SHP77 treated with DMSO at 0.1 percent for 48 hours (cell line): ENCODE measurements at regions not wholly inside any gene's neighbourhood (a gene's known extent, or its start where the extent isn't known, plus 50 kb on each side); places are given as distances from the start of the nearest gene placed in this dataset.

ENCODE experiments used
- DNase-seq: peaks from one replicate; lab custom pipeline; 2025; lab: John Stamatoyannopoulos, UW

GRCh38 chr3:106750092-106750491 lies 627.1 kb upstream of the CCDC54 start:
- DNase-seq, result no peak

- no peak for DNase-seq
Measured at GRCh38 chr3:106755336-106755735, 621.9 kb upstream of the CCDC54 start.

DNA sequence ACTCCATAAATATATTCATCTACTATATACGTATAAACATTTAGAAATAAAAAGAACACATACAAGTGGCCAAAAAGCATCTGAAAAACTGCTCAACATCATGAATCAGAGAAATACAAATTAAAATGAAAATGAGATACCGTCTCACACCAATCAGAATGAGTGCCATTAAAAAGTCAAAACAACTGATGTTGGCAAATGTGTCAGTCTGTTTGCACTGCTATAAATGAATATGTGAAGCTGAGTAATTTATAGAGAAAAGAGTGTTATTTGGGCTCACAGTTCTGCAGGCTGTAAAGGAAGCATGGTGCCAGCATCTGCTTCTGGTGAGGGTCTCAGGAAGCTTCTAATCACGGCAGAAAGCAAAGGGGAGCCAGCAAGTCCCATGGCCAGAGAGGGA lies 620.3 kb upstream of the CCDC54 start:
- no peak for DNase-seq

- DNase-seq, result no peak
Measured at GRCh38 chr3:106758459-106758858, 618.8 kb upstream of the CCDC54 start.

- no peak for DNase-seq
Measured at GRCh38 chr3:106759731-106760130, 617.5 kb upstream of the CCDC54 start.

DNA sequence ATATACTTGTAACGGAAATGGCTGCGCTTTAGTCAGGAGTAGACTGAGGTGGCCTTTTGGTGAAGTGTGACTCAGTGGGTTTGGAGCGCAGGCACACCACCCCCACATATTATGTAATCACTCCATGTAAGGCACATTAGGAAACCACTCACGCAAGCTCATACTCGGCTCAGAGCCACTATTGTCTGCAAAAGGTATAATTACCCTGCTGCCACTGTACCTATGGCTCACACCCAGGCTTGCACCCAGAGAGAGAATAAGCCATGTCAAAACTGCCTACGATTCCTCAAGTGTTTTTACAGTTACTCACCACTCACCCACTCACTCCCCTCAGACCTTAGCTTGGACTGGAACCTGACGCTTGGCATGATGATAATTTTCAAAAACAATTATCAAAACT lies 611.9 kb upstream of the CCDC54 start:
- no peak for DNase-seq

DNA sequence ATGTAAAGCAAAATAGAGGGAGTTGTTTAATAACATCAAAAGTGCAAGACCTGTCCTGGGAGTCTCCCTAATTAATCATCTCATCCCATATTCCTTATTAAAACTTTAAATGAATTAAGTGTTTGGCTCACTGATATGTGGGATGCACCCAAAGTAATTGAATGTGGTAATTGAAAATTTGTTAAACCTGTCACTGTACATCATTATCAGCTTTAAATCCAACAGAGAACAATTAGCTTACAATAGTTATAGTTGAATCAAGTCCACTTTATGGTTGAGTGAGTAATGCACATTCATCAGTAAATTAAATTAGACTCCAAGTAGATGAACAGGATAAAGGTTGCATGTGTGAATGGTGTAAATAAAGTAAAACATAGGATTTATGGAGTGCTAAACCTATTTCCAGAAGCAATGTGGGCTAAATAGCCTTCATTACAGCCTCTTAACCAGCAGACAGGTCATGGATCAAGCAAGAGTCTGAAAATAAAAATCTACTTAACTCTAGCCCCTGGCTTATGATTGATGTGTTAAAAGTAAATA lies 608.2 kb upstream of the CCDC54 start:
- DNase-seq, result no peak

DNA sequence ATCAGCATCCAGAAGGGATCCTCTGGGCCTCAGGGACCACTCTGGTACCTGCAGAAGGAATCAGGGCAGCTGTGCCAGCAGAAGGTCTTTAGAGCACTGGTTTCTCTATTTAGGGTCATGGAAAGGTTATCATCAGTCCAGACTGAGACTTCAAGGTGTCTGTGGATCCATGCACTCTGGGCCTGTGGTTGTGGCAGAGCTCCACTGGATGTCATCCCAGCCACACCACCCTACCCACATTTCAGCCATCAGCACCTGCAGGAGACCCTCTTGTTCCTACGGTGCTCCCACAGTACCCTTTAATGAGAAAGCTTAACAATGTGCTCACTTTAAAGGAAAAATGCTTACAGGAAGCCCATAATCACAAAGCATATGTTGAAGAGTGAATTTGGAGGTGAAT lies 603.4 kb upstream of the CCDC54 start:
- DNase-seq, result no peak

- DNase-seq, result no peak
Measured at GRCh38 chr3:106783231-106783630, 594.0 kb upstream of the CCDC54 start.

DNA sequence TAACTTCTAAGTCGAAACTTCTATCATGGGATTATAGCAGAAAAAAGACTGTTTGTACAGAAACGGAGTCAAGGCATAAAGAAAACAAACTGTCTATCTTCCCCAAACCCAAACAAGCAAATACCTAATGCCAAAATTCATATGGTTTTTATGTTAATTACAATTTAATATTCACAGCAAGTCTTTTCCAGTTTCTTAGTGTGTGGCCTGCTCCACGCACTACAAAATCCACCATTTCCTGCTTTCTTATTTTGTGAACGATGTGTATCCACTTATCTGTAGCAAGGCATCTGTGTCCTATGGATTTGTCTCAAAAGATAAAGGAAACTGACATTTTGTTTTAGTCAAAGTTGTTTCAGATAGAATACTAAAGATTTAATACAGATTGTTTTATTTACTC lies 588.0 kb upstream of the CCDC54 start:
- DNase-seq, result no peak

DNA sequence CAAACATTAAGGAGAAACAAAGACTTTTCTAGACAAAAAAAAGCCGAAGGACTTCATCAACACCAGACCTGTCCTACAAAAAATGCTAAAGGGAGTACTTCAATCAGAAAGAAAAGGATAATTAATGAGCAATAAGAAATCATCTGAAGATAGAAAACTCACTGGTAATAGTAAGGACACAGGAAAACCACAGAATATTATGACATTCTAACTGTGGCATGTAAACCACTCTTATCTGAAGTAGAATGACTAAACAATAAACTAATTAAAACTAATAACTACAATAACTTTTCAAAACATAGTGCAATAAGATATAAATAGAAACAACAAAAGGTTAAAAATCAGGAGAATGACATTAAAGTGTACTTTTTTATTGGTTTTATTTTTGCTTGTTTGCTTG lies 584.5 kb upstream of the CCDC54 start:
- no peak for DNase-seq

DNA sequence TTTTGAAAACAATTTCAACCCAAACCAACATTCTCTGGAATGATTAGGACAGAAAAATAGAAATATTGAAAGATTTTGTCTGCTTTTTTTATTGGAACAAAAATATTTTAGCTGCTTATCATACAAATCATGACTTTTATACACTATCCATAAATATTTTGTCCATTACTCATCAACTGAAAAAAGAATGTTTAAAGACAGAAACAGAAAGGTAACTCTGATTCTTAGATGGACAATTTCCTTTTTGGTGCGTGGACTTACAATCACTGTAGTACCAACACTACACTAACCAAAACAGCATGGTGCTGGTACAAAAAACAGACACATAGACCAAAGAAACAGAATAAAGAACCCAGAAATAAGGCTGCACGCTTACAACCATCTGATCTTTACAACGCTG lies 582.8 kb upstream of the CCDC54 start:
- DNase-seq, result no peak

- DNase-seq, result no peak
Measured at GRCh38 chr3:106795553-106795952, 581.7 kb upstream of the CCDC54 start.

- DNase-seq, result no peak
Measured at GRCh38 chr3:106797461-106797860, 579.8 kb upstream of the CCDC54 start.

GRCh38 chr3:106805625-106806024 lies 571.6 kb upstream of the CCDC54 start:
- DNase-seq, result no peak

DNA sequence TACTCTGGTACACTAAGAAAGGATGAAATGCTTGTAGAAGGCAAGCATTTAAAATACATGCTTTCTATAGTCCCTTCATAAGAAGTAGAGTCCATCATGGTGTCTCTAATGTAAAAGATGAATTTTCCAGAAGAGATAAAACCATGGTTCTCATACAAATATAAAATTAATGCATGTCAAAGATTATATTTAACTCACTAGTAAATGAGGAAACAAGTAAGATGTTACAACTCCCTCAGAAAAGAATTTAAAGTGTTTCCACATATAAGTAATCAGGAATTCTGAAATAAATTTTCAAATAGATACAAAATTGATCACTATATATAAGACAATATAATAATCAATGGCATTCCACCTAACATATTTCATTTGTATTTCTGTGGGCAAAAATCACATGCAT lies 570.3 kb upstream of the CCDC54 start:
- no peak for DNase-seq

DNA sequence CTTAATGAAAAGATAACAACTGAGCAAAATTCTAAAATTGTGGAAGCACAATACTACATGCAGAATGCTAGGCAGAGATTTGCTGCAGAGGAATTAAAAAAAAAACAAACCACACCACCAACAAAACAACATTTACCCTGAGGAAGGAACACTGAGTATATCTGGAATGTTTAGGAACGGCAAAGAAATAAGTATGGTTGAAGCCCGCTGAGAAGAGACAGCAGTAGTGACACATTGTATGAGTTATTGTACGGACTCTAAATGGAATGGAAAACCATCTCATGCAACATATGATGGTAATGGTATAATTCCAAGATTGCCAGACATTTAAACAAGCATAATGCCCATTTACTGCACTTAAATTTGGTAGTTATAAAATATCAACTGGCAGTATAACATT lies 568.2 kb upstream of the CCDC54 start:
- no peak for DNase-seq

GRCh38 chr3:106809623-106810299 lies 567.5 kb upstream of the CCDC54 start:
- DNase-seq, result no peak

DNA sequence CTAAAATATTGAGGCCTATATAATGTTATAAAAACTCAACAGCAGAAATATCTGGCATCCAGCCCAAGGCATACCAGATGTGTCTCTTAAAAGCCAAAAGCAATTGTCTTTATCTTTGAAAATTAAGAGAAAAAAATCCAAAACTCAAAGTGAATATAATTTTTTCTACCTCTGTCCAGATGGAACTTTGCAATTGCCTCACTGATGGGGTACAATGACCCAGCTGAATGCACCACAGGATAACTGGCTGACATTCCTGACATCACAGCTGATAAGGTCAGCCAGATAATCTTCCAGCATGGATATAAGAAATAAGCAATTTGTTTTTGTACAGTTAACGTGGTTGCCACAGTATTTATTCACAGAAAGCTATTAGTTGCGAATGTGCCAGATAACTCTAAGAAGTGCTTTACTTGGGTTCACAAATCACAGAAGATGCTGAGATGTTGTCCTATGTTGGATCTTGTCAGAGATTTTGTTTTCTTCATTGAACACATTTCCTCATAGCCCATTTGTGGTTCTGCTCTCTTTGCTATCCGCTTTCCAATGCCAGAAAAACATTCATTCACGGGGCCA lies 566.9 kb upstream of the CCDC54 start:
- DNase-seq, result no peak

DNA sequence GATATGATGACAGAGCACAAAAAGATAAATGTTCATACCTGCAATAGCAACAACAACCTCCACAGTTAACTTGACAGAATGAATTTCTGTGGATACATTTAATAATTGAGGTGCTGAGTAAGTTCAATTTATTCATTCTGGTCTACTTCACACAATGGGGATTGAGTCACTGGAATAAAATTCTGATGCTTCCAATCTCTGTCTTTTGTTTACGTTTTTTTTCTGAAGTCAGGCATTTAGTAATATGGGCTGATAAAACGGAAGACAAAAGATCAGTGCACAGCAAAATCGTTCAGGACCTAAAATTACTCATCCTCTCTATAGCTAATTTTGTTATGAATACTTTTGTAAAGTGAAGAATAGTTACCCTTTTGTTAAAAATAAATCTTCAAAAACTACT lies 565.9 kb upstream of the CCDC54 start:
- no peak for DNase-seq

GRCh38 chr3:106813742-106814141 lies 563.5 kb upstream of the CCDC54 start:
- no peak for DNase-seq

GRCh38 chr3:106814231-106814630 lies 563.0 kb upstream of the CCDC54 start:
- no peak for DNase-seq

DNA sequence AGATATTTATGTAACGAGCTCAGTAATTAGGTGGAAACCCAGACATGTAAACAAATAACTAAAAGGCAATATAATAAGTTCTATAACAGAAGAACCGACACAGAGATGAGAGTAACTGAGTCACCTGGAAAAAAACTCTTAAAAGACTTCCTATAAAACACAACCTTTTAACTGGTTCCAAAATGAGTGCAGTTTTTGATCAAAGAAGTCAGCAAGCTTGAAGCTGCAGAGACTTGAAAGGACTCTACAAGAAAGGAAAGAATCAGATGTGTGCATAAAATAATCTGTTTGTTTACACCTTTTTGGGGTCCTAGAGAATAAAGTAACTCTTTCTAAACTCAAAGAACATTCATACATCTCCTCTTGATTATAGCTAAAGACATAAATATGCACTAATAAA lies 560.4 kb upstream of the CCDC54 start:
- no peak for DNase-seq

DNA sequence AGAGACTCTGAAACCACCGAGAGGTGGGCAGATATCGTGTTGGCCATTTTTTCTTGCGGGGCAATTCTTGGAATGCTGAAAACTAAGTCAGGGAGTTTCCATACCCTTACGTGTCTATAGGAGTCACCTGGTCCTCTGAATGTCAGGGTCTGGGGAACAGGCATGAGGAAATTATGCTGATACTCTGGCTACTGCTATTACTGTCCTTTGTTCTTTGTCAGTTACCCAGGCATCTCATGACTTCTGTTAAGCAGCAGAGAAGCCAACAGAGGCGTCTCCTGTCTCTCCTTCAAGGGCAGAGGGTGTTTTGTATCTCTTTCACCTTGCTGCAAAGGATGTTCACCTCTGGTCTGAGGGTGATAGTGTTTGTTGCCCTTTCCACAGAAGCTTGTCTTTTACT lies 559.5 kb upstream of the CCDC54 start:
- DNase-seq, result no peak
